ENCODE measurements at regions not wholly inside any gene's neighbourhood (a gene's known extent, or its start where the extent isn't known, plus 50 kb on each side); places are given as distances from the start of the nearest gene placed in this dataset.

DNA sequence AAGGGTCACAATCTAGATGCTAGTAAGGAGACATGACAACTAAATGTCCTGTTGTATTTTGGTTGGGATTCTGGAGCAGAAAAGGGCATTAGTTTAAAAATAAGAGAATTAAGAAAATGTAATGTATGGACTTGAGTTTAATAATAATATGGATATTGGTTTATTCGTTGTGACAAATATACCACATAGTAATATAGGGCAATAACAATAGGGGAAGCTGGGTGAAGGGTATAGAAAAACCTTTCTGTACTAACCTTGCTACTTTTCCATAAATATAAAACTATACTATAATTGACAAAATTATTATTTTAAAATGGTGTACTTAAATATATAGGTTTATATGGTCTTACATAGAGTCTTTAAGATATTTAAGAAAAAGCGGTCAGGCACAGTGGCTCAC lies 558.9 kb downstream of the PTPRC start:
- Mint-ChIP-seq H3K9me3 (peaks cover 10% of the 10 kb centered on the region), H3K36me3 (no peaks in the 10 kb centered on the region), H3K4me1 (ENCODE audit: unreplicated experiment) (no peaks in the 10 kb centered on the region), H3K27me3 (no peaks in the 10 kb centered on the region), H3K27ac (no peak overlapping the region), H3K4me3 (no peak overlapping the region)
- TF ChIP-seq CTCF (conservative IDR thresholded peaks at IDR 0.05) = no peak
- DNase-seq (ENCODE audit: extremely low spot score, unreplicated experiment) = no peak

- Mint-ChIP-seq H3K36me3 (no peaks in the 10 kb centered on the region), H3K4me3 (no peak overlapping the region), H3K9me3 (peaks cover 9% of the 10 kb centered on the region), H3K4me1 (ENCODE audit: unreplicated experiment) (no peaks in the 10 kb centered on the region), H3K27ac (no peak overlapping the region), H3K27me3 (no peaks in the 10 kb centered on the region)
- no peak for TF ChIP-seq CTCF (conservative IDR thresholded peaks at IDR 0.05)
- no peak for DNase-seq (ENCODE audit: extremely low spot score, unreplicated experiment)
These were observed 563.5 kb downstream of the PTPRC start for GRCh38 chr1:199202331-199202730.

DNA sequence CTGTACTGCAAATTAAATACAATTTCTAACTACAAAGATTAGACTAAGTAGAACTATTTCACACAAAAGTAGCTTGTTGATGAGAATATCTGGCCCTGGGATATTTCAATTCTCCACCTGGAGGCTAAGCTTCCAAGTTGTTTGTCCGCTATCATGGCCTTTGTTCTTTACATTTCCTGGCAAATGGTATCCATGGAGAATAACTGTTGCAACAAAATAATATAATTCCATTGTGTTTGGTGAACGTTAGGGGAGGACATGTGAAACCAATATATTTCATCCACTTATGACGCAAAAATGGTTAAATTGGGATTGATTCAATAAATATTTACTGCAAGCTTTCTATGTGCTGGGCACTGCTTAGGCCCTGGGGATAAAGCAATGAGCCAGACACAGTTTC lies 565.4 kb downstream of the PTPRC start:
- Mint-ChIP-seq H3K27me3 (no peaks in the 10 kb centered on the region), H3K36me3 (no peaks in the 10 kb centered on the region), H3K4me3 (no peak overlapping the region), H3K27ac (no peak overlapping the region), H3K9me3 (no peaks in the 10 kb centered on the region), H3K4me1 (ENCODE audit: unreplicated experiment) (no peaks in the 10 kb centered on the region)
- no peak for TF ChIP-seq CTCF (conservative IDR thresholded peaks at IDR 0.05)
- no peak for DNase-seq (ENCODE audit: extremely low spot score, unreplicated experiment)

GRCh38 chr1:199205740-199206441 lies 567.1 kb downstream of the PTPRC start:
- no peaks in the 10 kb centered on the region for H3K9me3 Mint-ChIP-seq
- H3K27ac Mint-ChIP-seq = no peak overlapping the region
- DNase-seq (ENCODE audit: extremely low spot score, unreplicated experiment) = no peak
- H3K4me1 Mint-ChIP-seq (ENCODE audit: unreplicated experiment) = no peaks in the 10 kb centered on the region
- H3K27me3 Mint-ChIP-seq = no peaks in the 10 kb centered on the region
- H3K4me3 Mint-ChIP-seq = no peak overlapping the region
- TF ChIP-seq CTCF (conservative IDR thresholded peaks at IDR 0.05) = no peak
- no peaks in the 10 kb centered on the region for H3K36me3 Mint-ChIP-seq

- Mint-ChIP-seq H3K4me1 (ENCODE audit: unreplicated experiment) (no peaks in the 10 kb centered on the region), H3K4me3 (no peak overlapping the region), H3K36me3 (no peaks in the 10 kb centered on the region), H3K27ac (no peak overlapping the region), H3K27me3 (no peaks in the 10 kb centered on the region), H3K9me3 (no peaks in the 10 kb centered on the region)
- TF ChIP-seq CTCF (conservative IDR thresholded peaks at IDR 0.05) = no peak
- DNase-seq (ENCODE audit: extremely low spot score, unreplicated experiment) = no peak
These were observed 570.0 kb downstream of the PTPRC start for GRCh38 chr1:199208847-199209246.

DNA sequence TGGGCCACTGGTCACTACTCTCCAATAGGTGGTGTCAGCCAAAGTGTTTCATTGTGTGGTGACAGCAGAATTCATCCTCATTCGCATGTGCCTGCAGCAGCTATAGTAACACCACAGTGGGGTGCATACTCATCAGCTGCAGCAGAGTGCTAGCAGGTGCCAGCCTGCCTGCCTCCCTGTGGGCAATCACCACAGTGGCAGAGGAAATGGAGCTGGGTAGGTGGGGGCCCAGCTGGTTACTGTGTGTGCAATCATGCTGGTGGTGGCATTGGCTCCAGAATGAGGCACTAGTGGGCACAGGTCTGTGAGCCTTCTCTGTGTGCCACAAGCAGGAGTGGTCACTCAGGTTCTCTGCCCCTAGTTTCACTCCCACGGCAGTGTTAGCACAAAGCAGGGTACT lies 579.2 kb downstream of the PTPRC start:
- no peak for DNase-seq (ENCODE audit: extremely low spot score, unreplicated experiment)
- H3K9me3 Mint-ChIP-seq = peaks cover 5% of the 10 kb centered on the region
- no peaks in the 10 kb centered on the region for H3K4me1 Mint-ChIP-seq (ENCODE audit: unreplicated experiment)
- TF ChIP-seq CTCF (conservative IDR thresholded peaks at IDR 0.05) = no peak
- H3K27me3 Mint-ChIP-seq = no peaks in the 10 kb centered on the region
- H3K36me3 Mint-ChIP-seq = no peaks in the 10 kb centered on the region
- H3K27ac Mint-ChIP-seq = no peak overlapping the region
- no peak overlapping the region for H3K4me3 Mint-ChIP-seq

All from type B pancreatic cell (in vitro differentiated cells).